T follicular helper cell (primary cell): ENCODE measurements at regions not wholly inside any gene's neighbourhood (a gene's known extent, or its start where the extent isn't known, plus 50 kb on each side); places are given as distances from the start of the nearest gene placed in this dataset.

Experiments used
- DNase-seq: peaks from one replicate; pipeline ENCODE4 v3.0.0-alpha.2; 2020; ENCODE audit warnings: low read depth

DNA sequence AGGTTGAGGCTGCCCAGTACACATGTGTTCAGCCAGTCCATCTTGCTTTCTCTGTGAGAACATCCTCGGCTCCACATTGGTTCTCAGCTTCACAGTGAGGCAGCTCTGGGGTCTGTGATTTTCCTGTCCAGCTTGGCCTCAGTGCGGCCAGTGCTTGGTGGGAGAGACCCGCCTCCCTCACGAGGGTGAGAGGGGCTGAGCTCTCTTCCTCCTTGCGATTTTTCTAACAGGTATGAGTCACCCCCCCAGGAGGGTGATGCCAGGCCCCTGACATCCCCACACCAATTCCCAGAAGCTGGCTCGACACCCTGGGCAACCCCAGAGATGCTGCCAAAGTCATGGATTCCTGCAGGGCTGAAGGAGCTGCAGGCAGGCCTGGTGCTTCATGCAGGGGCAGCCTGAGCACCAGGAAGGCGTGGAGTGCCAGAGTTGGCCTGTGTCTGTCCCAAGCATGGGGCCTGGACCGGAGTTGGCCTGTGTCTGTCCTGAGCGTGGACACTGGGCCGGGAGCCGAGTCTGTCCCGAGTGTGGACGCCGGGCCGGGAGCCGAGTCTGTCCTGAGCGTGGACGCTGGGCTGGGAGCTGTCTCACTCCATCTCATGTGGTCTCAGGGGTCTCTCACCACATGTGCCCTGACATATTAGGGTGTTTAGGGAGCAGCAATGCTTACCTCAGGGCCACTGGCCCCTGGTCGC lies 408.6 kb upstream of the IRX4 start:
- DNase-seq: no peak

DNA sequence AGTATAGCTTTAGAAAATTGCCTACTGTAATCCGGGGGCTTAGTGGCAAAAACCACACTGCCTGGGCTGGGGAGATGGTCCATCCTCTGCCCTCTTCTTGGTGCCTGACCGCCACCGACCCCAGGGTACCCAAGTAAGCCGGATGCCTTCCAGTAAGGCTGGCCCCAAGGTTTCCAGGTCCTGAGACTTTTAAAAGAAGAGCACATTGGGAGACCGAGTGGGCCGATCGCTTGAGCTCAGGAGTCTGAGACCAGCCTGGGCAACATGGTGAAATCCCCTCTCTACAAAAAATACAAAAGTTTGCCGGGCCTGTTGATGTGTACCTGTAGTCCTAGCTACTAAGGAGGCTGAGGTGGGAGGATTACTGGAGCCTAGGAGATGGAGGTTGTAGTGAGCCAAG lies 406.7 kb upstream of the IRX4 start:
- DNase-seq: no peak

DNA sequence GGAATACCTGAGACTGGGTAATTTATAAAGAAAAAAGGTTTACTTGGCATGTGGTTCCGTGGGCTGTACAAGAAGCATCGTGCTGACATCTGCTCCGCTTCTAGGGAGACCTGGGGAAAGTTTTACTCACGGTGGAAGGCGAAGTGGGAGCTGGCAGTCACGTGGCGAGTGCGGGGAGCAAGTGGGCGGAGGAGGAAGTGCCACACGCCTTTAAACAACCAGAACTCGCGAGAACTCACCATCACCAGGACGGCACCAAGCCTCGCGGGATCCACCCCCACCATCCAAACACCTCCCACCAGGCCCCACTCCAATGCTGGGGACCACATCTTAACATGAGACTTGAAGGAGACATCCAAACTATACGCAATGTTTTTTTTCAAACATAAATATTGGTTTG lies 406.2 kb upstream of the IRX4 start:
- DNase-seq: no peak

DNA sequence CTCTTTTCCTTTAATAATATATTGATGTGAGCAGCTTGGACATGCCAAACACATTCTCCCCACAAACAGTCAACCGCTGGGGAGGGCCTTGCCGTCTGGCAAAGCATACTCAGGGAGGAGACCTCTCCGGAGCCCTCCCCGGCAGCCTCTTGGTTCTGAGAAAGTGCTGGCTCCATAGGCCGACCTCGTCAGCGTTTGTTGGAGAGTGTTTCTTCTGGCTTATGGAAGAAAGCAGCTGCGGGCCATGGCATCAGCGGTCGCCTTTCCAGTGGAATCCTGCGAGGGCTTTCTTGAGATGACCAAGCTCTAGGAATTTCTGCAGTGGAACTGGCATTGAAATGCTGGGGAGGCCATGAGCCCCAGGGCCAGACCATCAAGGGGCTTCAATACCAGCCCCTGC lies 405.7 kb upstream of the IRX4 start:
- no peak for DNase-seq

DNA sequence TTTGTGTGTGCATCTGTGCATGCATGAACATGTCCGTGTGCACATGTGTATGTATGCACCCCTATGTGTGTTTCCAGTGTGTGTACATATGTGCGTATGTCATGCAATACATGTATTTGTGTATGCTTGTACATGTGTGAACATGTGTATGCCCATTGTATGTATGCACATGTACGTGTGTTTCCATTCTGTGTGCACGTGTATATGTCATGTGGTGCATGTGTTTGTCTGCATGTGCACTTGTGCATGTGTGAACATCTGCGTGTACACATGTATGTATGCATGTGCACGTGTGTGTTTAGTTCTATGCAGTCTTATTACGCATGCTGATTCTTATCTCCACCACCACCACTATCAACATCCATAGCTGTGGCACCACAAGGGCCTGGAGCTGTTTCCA lies 403.5 kb upstream of the IRX4 start:
- no peak for DNase-seq

DNA sequence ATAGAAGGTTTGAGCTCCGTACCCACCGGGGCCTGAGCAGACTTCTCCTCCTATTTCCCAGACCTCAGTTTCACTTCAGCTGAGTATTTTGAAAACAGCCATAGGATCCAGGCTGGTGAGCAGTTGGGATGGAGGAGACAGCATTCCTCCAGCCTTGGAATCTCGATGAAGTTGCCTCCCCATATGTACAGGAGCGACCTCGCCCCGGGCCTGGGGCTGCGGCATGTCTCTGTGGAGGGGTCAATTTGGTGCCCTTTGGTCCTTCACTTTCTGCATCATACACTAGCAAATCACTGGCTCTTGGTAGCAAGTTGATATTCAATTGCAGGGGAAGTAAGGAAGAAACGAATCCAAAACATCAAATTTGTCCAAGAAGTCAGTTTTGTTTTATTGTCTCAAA lies 402.0 kb upstream of the IRX4 start:
- no peak for DNase-seq

DNA sequence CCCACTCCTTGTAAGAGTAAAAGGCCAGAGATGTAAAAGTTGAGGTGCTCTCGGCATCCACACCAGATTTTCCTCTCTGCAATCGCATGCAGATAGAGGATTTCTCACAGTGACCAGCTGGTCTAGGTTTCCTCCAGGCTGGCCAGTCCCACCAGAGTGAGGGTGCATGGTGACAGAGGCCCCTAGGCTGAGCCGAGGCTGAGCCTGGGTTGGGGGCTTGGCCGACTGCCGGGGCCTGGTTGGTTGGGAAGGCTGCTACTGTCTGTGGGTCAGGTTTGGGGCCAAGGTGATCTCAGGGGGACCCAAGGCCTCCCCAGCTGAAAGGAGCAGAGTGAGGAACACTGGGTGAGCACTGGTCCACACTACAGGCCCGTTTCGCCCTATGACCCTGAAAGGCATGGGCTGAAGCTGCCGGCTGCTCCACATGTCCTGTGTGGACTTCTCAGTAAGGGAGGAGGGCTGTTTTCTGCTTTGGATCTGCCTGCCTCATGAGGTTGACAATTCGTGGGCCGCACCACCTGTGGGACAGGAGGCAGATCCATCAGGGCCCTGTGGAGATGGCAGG lies 400.8 kb upstream of the IRX4 start:
- no peak for DNase-seq

DNA sequence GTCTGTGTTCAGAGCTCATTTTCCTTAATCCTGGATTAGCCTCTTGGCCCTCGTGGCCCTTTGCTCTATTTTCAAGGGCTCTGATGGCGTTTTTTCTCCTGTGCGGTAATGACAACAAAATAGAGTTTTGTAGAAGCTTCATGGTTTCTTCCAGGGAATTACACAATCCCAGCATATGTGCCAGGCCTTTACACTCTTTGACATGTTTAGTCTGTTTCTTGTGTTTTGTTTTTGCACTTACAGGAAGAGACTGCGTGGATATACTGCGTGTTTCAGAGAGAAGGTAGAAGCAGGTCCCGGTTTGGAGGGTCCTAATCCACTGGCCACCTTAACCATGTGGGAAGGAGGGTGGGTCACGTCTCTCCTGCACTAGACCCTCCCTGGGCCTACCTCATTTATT lies 400.2 kb upstream of the IRX4 start:
- no peak for DNase-seq

DNA sequence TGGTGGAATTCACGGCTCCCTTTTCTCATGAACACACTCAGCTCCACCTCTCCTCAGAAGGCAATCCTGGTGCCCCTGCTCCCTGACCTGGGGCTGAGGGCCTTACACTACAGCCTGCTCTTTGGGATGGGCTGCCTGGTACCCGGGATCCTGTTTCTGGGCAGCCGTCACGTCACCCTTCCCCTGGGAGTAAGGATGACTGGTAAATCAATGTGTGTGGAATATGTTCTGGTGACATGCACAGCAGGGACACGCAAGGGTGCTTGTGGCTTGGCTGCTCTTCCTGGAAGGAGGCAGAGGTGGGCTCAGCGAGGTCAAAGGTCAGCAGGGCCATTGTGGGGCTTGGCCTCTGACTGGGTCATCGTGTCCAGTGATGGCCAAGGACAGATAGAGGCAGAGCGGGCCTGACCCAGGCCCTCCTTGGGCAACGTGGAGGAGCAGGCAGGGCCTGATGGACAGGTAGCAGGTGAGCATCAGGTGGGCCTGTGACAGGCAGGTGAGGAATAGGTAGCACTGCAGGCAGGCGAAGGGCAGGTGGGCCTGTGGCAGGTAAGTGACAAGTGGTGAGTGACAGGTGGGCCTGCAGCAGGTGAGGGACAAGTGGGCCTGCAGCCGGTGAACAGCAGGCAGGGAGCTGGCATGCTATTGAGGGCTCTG lies 399.4 kb upstream of the IRX4 start:
- DNase-seq: no peak

DNA sequence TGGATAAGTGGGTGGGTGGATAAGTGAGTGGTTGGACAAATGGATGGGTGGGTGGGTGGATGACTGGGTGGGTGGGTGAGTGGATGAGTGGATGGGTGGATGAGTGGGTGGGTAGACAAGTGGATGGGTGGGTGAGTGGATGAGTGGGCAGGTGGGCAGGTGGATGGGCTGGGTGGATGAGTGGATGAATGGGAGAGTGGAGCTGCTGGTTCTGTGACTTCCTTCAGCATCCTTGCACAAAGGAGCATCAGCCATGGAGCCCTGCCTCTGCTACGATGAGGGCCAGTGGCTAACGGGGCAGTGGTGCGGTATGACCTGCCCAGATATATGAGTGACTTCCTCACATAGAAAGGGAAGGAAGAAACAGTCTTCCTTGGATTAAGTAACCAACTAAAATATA lies 398.7 kb upstream of the IRX4 start:
- DNase-seq: no peak

DNA sequence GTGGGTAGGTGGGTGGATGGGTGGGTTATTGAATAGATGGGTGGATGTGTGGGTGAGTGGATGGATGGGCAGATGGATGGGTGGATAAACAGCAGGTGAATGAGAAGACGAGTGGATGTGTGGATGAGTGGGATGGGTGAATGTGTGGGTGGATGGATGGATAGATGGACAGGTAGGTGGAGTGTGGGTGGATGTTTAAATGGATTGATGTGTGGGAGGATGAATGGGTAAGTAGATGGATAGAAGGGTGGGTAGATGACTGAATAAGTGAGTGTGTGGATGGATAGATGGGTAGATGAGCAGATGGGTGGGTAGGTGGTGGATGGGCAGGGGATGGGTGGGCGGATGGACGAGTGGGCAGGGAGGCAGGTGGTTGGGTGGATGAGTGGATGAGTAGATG lies 397.6 kb upstream of the IRX4 start:
- DNase-seq: no peak

DNA sequence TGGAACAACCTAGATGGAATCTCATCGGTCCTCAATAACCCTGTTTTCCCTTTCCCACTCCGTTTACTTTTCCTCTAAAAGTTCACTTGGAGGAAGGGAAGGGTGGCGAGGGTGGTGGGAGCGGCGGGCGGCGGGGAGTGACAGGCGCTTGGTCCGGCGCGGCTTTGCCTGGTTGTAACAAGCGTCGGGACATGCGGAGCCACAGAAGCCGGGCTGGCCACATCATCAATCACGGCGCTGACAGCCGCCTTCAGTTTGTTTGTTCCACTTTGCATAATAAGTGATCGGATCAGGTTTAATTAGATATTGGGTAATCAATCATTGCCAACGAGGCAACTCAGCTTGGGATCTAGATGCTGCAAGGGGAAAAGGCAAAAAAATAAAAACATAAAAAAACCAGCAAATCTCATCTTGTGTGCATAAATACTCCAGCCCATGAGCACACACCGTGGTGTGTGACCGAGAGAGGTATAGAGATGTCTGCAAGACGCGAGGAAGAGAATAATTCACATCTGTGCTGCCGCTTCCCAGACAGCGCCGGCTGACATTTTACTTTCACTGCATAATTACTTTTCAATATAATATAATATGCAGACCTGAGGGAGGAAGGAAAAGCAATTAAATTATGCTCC lies 396.2 kb upstream of the IRX4 start:
- no peak for DNase-seq

DNA sequence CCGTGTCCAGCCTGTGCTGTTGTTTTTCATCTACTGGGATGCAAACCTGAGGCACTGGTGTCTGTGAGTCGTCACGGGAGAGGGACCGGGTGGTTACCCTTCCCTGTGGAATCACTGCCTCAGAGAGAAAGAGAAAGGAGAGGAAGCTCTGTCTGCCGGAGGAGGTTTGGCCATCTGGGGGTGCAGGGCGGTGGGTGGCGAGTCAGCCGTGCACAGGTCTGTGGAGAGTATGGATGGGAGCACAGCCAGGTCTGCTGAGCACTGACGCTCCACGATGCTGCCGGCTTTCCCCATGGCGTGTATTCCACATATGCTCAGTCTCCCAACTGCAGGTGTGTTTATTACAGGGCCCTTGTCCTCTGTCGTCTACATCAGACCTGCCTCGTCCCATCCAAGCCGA lies 395.2 kb upstream of the IRX4 start:
- DNase-seq: no peak

DNA sequence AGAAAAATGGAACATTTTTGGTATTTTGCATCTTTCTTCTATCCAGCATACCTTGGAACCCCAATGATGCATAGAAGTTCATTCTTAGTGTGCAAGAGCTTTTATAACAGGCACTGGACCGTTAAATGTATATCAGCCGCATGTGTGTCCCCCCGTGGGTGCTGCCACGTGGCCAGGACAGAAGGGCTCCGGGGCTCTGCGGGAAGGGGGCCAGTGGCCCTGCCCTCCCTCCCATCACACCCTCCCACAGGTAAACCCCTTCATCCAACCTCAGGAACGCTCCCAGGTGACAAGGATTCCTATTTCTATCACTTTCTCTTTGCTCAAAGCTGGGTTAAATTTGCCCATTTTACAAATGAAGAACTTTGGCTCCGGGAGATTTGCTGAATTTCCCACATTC lies 393.4 kb upstream of the IRX4 start:
- DNase-seq: no peak

DNA sequence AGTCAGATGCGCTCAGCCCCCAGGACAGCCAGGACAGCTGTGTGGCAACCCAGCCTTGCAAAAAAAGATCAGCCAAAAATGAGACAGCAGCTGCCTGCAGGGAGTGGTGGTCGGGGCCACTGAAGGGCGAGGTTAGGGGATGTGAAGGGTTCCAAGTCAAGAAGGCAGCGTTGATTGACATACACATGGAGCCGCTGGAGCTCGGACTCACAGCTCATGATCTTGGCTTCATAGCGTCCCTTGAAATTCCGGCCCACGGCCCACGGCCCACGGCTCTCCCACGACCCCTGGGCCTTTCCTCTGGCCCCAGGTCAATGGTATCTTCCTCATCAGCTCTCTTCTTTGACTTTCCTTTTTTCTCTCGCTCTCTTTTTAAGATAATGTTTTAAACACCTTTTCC lies 390.0 kb upstream of the IRX4 start:
- DNase-seq: no peak

DNA sequence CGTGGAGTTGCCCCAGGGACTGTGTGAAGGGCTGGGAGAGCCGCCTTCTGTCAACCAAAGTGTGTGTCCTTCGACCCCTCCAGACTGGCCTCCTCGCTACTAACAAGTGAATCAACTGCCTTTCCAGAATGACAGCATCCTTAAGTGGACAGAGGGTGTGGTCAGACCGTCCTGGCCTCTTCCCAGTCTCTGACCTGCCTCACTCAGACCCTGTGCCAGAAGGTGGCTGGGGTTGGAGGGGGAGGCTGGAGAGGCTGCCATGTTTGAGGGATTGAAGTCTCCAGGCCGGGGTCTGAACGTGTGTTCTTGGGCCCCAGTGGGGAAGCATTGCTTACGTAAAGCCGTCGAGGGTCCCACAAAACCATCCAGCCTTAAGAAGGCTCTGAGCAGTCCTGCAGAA lies 389.3 kb upstream of the IRX4 start:
- DNase-seq: no peak

DNA sequence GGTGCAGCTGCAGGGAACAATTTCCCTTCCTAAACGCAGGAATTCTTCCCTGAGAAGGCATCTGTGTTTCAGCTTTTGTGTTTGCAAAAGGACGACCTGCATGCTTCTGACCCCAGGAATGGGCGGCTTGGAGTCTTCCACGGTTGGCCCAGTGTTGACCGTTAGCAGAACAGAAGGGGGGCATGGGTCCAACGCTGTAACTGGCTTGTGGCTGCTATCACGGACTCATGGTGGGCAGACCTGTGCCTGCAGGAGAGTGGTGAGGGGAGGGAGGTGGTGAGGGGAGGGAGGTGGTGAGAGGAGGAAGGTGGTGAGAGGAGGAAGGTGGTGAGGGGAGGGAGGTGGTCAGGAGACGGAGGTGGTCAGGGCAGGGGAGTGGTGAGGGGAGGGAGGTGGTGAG lies 388.6 kb upstream of the IRX4 start:
- no peak for DNase-seq

DNA sequence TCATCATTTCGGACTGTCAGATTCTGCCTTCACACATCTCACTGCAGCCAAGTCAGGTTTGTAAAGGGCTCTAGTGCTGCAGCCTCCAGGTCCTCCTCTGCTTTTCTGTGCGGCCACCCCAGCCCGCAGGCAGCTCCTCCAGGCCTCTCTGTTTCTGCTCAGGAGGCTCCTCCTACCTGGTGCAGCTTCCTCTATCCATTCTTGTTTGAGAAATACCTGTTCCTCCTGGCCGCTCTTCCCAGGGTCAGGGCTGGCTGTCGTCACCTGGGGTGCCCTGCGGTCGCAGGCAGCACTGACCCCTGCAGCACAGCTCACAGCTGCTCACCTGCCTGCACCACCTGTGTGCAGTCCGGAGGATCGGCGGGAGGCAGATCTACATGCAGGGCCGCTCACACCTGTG lies 387.7 kb upstream of the IRX4 start:
- DNase-seq: no peak

DNA sequence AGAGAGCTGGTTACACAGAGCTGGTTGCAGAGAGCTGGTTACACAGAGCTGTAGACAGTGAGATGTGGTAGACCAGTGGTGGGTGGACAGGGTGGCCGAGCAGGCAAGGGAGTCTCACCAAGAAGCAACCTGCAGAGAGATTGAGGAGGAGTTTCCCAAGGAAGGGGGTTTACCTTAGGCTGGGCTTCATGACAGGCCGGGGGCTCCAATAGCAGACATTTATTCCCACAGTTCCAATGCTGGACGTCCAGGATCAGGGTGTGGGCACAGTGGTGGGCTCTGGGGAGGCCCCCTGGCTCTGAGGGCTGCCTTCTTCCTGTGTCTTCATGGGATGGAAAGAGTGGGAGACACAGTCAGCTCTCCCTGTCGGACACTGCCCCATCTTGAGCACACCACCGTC lies 386.9 kb upstream of the IRX4 start:
- DNase-seq: no peak

DNA sequence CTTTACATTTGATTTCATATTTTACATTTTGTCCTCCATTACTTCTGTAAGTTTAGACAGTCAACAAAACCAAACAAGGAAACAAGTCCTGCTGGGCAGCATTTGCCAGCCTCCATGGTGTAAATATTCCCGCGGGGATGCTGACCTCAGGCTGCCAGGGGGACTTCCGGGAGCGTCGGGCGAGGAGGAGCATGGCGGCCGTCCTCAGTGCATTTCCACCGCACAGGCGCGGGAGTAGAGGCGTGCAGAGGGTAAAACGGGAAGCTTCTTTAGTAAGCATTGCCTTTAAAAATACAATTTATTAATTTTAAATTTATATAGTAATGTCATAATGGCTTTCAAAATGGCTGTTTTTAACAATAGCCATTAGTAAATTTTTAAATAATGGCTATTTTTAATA lies 385.3 kb upstream of the IRX4 start:
- DNase-seq: no peak

DNA sequence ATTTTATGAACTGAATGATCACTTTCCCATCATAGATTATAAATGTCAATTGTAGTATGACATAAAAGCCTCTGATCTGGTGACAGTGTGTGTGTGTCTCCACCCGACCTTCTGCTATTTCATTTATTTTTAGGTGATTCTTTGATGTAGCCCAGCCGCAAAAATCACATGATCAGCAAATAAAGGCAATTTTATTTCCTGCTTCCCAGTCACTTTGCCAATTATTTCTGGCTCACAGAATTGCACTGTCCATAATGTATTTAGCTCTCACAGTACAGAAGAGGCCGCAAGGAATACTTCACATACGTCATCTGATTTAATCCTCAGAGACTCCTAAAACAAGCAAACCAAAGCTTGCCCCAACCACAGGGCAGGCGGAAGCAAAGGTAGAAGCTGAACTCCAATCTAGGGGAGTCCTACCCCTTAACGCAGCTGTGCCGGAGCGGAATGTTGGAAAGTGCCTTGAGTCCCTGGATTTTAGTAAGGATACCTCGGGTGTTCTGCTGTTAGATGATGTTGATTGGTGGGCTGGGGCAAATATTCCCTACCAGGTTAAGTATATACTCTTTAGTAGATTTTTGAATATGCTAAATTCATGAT lies 384.0 kb upstream of the IRX4 start:
- no peak for DNase-seq

DNA sequence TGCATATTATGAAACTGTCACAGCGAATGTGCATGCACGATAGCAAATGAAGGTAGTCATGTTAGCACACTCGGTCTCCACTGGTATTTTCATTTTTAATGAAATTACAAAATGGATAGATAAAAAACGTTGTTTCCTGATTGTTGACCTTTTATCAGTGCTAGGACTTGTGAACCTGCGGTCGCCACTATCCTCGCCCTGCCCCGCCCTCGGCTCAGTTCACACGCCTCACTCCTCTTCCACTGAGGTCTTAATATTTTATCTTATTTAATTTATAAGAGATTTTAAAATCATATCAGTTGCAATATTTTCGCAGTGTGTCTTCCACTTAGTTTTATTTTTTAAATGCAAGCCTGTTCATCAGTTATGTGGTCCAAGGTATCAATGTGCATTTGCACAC lies 382.6 kb upstream of the IRX4 start:
- no peak for DNase-seq

DNA sequence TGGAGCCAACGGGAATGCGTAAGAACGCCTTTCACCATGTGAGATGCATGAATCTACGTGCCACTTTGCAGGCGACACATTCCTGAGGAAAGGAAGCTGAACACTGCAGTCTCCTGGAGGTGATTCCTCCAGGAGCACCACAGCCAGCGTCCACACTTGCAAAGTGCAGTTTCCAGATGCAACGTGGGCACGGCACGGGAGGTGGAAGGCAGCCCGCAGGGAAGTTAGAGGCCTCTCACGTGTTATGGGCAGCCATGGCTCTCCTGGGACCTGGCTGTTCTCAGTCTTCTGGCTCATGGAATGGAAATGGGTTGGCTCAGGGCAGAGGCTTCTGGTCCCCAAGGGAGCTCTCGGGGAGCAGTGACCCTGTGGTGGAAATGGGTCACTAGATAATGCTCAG lies 381.0 kb upstream of the IRX4 start:
- DNase-seq: no peak
